ENCODE measurements at regions not wholly inside any gene's neighbourhood (a gene's known extent, or its start where the extent isn't known, plus 50 kb on each side); places are given as distances from the start of the nearest gene placed in this dataset.

DNA sequence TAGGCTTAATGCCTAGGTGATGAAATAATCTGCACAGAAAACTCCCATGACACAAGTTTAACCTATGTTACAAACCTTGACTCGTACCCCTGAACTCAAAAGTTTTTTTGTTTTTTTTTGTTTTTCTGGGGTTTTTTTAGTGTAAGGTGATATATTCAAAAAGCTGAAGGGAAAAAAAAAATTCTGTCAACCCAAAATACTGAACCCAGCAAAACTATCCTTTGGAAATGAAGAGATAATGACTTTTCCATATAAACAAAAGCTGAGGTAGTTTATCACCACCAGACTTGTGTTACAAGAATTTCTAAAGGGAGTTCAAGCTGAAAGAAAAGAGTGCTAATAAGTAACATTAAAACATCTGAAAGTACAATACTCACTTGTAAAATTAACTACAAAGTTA is 448.1 kb downstream of the KCNH5 start:
- no peak for DNase-seq

DNA sequence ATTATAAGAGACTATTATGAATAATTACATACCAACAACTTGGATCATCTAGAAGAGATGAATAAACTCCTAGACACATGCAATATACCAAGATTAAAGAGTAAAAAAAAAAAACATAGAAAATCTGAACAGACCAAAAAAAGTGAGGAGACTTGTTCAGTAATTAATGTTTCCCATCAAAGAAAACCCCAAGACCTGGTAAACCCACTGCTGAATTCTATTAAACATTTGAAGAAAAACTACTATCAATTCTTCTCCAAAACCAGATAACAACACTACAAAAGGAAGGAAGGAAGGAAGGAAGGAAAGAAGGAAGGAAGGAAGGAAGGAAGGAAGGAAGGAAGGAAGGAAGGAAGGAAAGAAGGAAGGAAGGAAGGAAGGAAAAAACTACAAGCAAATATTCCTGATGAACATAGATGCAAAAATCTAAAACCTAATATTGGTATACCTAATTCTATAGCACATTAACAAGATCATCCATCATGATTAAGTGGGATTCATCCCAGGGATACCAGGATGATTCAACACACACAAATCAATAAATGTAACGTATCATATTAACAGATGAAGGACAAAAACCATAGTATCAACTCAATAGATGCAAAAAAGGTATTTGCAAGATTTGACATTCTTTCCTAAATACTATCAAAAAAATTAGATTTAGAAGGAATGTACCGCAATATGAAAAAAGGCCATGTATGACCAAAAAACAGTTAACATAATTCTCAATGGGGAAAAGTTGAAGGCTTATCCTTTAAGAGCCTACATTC is 445.5 kb downstream of the KCNH5 start:
- no peak for DNase-seq

DNA sequence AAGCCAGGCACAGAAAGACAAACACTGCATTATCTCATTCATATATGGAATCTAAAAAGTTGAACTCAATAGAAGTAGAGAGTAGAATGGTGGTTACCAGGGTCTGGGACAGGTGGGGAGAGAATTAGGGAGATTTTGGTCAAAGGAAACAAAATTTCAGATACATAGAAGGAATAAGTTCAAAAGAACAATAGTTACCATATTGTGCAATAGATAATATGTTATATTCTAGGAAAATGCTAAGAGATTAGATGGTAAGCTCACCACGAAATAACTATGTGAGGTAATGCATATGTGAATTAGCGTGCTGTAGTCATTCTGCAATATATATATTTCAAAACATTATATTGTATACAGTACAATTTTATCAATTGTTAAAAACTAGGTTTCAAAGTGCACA is 442.5 kb downstream of the KCNH5 start:
- DNase-seq: no peak

DNA sequence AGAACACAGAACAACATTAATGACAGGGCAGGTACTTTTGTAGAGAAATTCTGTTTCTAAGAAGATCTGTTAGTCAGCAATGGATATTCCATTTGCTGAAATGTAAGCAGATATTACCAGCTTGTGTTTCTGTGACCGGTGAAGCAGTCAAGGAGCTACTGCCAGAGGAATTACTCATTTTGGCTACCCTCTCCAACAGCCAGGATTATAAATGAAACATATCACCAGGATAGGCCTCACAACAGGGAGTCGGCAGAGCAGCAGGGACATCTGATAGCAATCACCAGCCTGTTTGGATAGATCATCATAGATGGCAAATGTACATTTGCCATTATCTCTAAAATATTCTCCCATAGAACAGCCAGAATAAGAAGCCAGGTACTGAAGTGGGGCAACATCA is 440.7 kb downstream of the KCNH5 start:
- DNase-seq: no peak

DNA sequence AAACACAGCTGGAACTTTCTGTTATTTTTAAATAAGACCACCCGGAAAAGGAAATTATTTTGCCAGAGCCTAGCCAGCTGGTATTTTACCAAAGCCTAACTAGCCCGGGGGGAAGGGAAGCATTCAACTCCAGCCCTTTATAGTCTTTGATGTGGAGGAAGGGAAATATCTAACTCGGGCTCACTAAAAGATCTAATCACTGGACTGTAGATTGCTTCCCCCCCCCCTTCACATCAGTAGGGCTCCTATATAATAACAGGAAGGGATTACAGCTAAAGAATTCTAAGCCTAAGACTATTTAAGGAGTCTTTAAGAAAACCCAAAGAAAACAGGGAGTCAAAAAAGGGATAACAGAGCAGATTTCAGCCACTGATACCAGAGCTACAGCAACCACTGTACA is 431.1 kb downstream of the KCNH5 start:
- DNase-seq: no peak

DNA sequence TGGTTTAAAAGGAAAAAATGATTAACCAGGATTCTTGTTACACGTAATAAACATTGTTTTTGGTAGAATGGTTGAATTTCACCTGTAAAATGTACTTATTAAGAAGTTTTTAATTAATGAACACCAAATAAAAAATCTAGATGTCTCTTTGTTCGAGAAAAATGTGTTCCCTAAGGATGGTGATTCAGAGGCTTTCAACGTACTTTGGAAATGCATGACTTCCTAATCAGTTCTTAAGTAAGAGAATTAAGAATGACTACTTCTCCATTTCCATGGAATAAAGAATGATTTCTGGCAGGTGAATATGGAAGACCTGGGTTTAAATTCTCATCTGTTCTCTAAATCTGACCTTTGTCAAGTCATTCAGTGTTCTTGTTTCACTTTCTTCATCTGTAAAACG is 428.6 kb downstream of the KCNH5 start:
- DNase-seq: no peak

DNA sequence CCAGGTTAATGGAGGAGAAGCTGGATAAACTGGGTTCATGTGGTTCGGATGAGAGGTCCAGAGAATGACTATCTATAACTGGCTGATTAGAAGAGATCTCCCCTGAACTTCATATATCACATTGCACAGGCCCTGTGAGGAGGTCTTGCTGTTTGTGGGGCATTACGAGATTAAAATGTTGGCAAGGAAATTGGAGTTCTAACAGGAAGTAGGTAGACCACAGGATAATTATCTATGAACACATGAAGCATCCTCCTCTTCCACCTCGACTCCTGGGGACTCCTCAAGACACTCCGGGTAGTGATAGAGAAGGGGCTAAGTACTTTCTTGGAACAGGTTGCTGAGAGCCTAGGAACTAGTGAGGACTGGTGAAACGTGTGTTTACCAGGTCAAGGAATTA is 418.8 kb downstream of the KCNH5 start:
- no peak for DNase-seq

DNA sequence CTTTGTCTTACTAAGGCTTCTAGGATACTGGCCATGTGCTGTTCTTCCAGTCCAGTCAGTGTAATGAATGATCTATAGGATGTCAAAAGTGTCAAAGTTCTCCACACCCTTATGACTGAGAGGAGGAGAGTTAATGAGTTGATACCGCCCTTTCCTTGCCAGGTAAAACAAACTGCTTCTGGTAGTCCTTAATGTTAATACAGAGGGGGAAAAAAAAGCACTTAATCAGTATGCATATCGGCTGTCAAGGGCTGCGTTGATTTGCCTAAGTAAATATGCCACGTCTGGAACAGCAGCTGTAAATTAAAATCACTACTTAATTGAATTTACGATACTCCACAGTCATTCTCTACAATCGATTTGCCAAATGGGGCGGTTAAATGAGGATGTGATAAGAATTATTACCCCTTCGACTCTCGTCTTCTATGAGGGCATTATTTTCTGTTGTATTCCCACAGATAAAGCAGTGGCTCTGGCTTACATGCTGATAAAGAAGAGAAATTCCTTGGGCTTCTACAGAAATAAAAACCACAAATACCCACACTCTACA is 416.0 kb downstream of the KCNH5 start:
- no peak for DNase-seq

DNA sequence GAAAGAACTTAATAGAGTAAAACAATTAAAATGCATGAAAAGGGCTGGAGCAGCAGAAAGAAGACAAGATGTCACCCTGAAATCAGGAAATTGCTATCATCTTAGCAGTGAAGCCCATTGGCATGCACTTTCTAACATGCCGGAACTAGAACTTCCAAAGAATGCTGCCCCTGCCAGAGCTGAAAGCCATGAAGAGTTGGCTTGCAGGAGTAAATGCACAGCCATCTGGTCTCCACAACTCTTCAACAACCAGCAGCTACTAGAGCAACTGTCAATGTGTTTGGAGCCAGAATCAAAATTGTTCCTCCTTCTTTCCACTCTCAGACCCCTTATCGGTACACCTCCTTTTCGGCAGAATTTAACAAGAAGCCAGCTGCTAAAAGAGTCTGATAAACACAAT is 414.1 kb downstream of the KCNH5 start:
- DNase-seq: no peak

DNA sequence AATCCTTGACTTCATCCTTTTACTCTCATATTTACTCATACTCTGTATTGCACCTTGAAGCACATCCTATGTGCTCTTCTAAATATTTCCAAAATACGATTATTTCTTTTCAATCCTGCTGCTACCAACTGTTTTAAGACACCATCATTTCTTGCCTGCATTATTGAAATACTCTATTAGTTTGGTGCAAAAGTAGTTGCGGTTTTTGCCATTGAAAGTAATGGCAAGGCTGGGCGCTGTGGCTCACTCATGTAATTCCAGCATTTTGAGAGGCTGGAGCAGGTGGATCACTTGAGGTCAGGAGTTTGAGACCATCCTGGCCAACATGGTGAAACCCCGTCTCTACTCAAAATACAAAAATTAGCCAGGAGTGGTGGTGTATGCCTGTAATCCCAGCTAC is 412.5 kb downstream of the KCNH5 start:
- no peak for DNase-seq

DNA sequence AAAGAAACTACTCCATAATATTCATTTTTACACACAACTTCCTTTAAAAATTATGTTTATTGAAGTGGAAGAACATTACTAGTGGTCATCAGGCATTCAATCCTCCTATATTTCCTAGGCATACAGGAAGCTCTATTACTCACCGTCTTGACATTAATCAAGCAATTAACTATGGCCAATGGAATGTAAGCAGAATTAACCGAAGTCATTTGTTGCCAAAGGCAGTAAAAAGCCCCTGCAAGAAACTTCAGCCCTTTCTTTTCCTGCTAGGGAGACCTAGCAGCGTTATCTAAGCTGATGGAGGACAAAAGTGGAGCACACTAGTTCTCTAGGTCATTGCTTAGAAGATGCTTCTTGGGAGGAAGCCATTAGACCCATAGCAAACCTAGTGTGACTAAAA is 399.6 kb downstream of the KCNH5 start:
- no peak for DNase-seq

All from COR-L47 (cell line).